HG03520 (cell line): ENCODE measurements at regions not wholly inside any gene's neighbourhood (a gene's known extent, or its start where the extent isn't known, plus 50 kb on each side); places are given as distances from the start of the nearest gene placed in this dataset.

Experiments
- ATAC-seq: cut with Tn5 transposase; IDR thresholded peaks from one replicate; pipeline ENCODE4 v1.9.1; 2021; ENCODE audit warnings: mild to moderate bottlenecking, moderate library complexity; ENCODE audit not compliant: unreplicated experiment

GRCh38 chr2:15733867-15734673 is 142.4 kb downstream of the DDX1 start:
- no peak for ATAC-seq

GRCh38 chr2:15734674-15735483 is 143.2 kb downstream of the DDX1 start:
- no peak for ATAC-seq

DNA sequence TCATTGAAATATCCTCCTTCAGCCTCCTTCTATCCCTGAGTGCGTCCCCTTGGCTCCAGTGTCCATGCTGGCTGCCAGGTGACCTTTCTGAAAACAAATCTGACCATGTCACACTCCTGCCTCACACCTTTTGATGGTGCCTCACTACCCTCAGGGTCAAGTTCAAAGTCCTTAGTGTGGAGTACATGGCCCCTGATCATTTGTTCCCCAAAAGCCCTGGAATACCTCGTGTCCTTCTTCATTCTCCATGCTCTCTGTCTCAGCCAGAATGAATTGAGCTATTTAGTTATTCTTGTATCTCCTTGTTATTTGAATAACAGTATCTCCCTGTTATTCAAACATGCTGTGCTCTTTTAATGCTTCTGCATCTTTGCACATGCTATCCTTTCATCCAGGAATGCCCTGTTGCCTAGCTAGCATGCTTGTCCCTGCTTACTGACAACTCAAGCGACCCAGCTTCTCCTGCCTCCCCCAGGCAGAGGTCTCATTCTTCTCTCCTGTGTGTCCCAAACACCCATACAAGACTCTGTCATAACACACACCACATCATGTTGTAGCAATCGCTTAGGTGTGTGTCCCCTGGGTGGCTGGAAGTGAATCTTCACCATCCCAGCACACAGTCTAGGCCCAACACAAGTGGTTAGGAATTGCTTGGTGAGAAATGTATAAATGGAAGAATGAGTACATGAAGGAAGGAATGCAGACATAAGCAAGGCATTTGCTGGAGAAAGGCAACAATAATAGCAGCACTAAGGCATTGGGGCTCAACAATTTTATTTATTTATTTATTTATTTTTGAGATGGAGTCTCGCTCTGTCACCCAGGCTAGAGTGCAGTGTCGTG is 144.0 kb downstream of the DDX1 start:
- no peak for ATAC-seq

- no peak for ATAC-seq
These were observed 144.9 kb downstream of the DDX1 start for GRCh38 chr2:15736396-15737180.

- ATAC-seq: no peak
These were observed 145.9 kb downstream of the DDX1 start for GRCh38 chr2:15737314-15738224.

DNA sequence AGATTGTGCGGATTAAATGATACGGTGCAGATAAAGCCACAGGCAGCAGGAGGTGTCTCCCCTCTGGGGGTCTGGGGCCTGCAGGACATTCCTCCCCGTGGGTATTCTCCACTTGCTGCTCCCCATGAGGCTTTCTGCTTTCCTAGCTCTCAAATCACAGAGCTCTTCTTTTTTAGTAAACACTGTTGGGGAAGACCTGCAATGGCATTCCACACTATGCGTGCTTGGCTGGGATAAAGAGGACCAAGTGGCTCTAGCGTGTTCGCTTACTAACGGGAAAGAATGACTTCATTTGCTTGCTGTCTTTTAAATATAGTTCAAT is 146.5 kb downstream of the DDX1 start:
- ATAC-seq: no peak

DNA sequence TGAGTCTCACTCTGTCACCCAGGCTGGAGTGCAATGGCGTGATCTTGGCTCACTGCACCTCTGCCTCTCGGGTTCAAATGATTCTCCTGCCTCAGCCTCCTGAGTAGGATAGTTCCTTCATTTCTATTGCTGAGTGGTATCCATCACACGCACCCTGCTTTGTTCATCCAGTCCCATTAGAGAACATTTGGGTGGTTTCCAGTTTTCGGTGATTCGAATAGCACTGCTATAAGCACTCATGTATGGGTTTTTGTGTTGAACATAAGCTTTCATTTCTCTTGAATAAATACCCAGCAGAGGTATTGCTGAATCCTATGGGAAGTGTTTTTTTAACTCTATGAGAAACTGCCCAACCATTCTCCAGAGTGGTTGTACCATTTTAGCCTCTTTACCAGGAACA is 147.3 kb downstream of the DDX1 start:
- ATAC-seq: no peak

- ATAC-seq: no peak
These were observed 153.2 kb downstream of the DDX1 start for GRCh38 chr2:15744820-15745219.

DNA sequence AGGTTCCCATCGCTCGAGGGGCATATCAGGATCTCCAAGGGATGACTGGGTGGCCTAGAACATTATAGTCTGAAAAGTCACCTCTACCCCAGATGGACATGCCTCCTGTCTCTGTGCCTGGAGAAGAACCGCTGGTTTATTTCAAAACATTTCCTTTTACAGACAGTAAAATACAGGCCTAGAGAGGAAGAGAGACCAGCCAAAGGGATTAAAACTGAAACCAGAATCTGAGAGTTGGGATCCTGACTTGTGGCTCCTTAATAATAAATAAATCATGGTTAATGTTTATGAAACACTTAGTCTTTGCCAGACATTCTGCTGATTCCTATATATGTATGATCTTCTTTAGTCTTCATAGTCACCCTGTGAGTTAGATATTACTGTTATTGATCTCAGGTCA is 153.7 kb downstream of the DDX1 start:
- no peak for ATAC-seq

DNA sequence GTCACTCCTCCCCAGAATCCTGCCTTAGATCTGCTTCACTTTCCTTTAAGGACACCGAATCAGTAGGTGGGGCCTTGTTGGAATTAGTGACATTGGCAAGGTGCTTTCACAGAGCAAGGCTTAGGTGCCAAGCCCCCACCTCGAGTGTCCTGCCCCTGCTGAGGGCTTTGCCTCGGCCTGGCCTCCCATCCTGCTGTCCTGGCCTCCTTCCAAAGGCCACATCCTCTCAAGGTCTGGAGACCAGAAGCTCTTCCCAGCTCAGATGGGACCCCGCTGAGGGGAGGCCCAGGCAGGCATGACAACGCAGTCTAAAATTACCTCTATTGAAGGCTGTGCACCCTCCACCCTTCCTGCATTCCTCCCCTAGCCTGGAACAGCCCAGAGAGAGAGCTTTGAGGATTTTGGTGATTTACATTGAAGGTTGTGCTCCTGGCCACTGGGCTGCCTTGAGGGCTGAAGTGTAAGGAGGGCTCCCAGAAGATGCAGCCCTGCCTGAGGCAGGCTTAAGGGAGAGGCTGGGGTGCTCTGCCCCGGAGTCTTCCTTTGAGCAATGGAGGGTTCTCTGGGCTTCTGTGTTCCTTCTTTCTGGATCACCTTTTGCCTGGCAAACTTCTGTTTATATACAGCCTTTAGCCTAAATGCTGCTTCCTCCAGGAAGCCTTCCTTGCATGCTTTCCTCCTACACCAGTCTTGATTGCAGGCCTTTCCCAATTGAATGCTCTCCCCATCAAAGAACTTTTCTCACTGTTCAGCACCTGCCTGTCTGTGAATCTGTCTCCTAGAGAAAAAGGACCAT is 154.4 kb downstream of the DDX1 start:
- no peak for ATAC-seq

DNA sequence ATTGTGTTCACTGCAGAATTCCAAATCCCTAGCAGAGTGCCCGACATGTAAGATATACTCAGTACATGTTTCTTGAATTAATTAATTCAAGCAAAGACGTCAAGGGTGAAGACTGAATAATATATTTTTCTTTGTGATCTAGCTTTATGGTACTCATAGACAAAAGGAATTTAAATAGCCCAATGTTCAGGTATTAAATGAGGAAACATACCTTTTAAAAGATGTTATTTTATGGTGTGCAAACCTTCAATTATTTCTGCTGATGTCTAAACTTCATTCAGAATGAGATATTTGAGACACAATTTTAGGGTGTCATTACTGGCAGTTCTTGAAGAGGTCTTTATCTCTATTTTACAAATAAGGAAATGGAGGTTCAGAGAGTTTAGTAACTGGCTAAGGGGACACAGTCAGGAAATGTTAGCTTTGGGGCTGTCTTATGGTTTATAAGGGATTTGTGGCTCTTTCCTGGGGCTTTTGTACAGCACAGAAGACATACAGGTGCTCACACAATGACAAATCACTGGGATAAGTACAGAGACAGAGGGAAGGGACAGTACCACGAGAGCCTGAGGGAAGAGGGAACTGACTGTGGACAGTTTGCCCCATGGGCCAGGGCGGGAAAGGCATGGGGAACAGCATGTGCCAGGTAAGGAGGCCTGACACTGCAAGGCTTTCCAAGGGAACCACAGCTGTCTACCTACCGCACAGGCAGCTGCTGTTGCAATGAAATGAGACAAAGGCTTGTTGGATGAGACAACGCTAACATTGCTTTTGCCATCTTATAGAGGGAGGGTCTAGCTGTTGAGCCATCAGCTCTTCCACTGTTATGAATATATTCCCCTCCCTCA is 155.3 kb downstream of the DDX1 start:
- ATAC-seq: no peak

- ATAC-seq: no peak
These were observed 156.2 kb downstream of the DDX1 start for GRCh38 chr2:15747603-15748471.

DNA sequence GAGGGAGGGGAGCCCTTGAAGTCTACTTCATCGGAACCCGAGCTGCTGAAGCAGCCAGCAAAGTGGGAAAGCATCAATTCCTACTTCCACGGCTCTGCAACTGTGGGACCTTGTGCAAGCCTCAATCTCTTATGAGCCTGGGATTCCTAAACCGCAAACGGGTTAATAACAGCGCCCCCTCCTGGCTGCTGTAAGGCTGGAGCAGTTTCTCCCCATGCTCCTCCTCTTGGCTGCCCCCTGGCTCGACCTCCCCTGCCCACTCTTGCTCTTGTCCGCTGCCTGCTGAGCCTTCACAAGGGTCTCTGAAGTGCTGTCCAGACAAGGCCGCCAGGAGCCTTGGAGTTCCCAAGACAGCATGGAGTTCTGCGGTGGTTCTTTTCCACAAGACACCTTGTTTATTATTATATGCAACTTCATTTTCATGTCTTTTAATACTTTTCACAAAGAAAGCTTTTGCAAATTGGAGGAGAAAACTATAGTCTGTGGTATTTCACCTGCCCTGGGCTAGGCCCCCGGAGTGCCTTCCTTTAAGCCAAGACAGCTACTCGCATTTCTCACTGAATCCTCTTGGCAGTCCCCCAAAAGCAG is 157.2 kb downstream of the DDX1 start:
- no peak for ATAC-seq

GRCh38 chr2:15749460-15750432 is 158.1 kb downstream of the DDX1 start:
- ATAC-seq: no peak

DNA sequence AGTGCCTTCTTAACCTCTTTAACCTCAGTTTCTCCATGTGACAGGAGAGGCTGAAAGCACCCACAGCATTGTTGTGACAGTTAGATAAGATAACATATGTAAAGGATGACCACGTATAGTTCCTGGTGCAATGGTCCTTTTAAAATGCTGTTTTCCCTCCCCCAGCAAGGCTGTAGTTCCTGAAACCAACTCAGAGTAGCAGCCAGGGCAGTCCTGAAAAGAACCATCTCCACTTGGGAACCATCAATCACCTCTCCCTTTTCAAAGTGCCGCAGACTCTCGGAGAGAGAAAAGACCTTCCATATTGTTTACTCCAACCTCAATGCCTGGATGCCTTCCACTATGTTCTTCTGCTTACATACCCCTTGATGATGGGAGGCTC is 158.8 kb downstream of the DDX1 start:
- ATAC-seq: no peak
